ENCODE measurements at regions not wholly inside any gene's neighbourhood (a gene's known extent, or its start where the extent isn't known, plus 50 kb on each side); places are given as distances from the start of the nearest gene placed in this dataset.

DNA sequence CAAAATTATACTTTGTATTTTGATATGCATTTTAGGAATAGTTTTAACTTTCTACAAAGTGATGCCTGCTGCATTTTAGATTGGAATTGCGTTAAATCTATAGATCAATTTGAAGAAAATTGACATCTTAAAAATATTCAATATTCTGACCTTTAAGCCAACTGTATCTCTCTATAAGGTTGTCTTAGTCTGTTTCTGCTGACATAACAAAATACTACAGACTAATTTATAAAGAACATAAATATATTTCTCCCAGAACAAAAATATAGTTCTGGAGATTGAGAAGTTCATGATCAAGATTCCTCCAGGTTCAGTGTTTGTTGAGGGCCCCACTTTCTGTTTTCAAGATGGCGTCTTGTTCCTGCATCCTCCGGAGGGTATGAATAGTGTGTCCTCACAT is 73.6 kb upstream of the NEGR1 start:
- TF ChIP-seq GATA3 (IDR thresholded peaks at IDR 0.05; ENCODE audit: low read depth, low read length) (no peak), GATA2 (IDR thresholded peaks at IDR 0.05; ENCODE audit: low read depth, low read length) (no peak)

DNA sequence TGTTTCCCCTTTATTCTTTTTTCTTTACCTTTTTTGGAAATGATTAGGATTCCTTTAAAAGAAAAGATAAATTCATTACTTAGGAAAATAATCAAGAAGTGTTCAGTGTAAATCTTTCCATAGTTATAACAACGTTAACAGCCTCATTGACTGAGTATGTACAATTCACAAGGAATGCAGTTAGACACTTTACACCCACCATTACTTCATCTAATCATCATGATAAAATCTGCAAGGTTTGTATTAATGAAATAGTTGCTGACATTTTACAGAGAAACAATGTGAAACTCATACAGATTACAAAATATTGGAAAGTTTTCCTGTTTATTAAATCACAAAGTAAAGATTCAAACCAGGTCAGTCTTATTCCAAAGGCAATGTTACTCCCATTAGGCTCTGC is 59.3 kb upstream of the NEGR1 start:
- TF ChIP-seq GATA3 (IDR thresholded peaks at IDR 0.05; ENCODE audit: low read depth, low read length): no peak
- TF ChIP-seq GATA2 (IDR thresholded peaks at IDR 0.05; ENCODE audit: low read depth, low read length): no peak

DNA sequence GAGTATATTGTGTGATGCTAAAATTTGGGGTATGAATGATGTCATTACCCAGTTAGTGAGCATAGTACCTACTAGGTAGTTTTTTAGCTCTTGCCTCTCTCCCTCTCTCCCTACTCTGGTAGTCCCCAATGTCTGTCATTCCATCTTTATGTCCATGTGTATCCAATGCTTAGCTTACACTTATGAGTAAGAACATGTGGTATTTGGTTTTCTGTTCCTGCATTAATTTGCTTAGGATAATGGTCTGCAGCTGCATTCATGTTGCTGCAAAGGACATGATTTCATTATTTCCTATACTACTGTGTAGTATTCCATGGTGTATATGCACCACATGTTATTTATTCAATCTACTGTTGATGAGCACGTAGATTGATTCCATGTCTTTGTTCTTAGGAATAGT is 54.4 kb upstream of the NEGR1 start:
- TF ChIP-seq GATA3 (IDR thresholded peaks at IDR 0.05; ENCODE audit: low read depth, low read length): no peak
- no peak for TF ChIP-seq GATA2 (IDR thresholded peaks at IDR 0.05; ENCODE audit: low read depth, low read length)

Data from SH-SY5Y (cell line).